Activated T-cell treated with anti-CD3 and anti-CD28 coated beads, Interleukin-2, amount 50 U/mL, for 24 hours (primary cell): ENCODE measurements at regions not wholly inside any gene's neighbourhood (a gene's known extent, or its start where the extent isn't known, plus 50 kb on each side); places are given as distances from the start of the nearest gene placed in this dataset.

Experiments used
- DNase-seq: peaks from one replicate; pipeline ENCODE4 v3.0.0-alpha.2; 2020
- H3K27ac Mint-ChIP-seq: 2 replicates; pipeline ENCODE4 v1.8.0; 2020; ENCODE audit warnings: mild to moderate bottlenecking, mixed read lengths
- H3K27me3 Mint-ChIP-seq: 2 replicates; pipeline ENCODE4 v1.8.0; 2020; ENCODE audit warnings: mixed read lengths
- H3K36me3 Mint-ChIP-seq: 2 replicates; pipeline ENCODE4 v1.8.0; 2020; ENCODE audit warnings: low read depth, mixed read lengths
- H3K4me1 Mint-ChIP-seq: 2 replicates; pipeline ENCODE4 v1.8.0; 2020; ENCODE audit warnings: low read depth, mixed read lengths
- H3K4me3 Mint-ChIP-seq: 2 replicates; pipeline ENCODE4 v1.8.0; 2020; ENCODE audit warnings: mild to moderate bottlenecking, moderate library complexity, mixed read lengths
- H3K9me3 Mint-ChIP-seq: 2 replicates; pipeline ENCODE4 v1.8.0; 2020; ENCODE audit warnings: mixed read lengths

- no peak overlapping the region for H3K27ac Mint-ChIP-seq
- H3K27me3 Mint-ChIP-seq: peaks cover 14% of the 10 kb centered on the region
- peaks cover 7% of the 10 kb centered on the region for H3K9me3 Mint-ChIP-seq
- no peak for DNase-seq
- no peak overlapping the region for H3K4me3 Mint-ChIP-seq
- H3K36me3 Mint-ChIP-seq: no peaks in the 10 kb centered on the region
- H3K4me1 Mint-ChIP-seq: no peaks in the 10 kb centered on the region
Observed at GRCh38 chr5:39869396-39869795, 444.6 kb upstream of the DAB2 start.

DNA sequence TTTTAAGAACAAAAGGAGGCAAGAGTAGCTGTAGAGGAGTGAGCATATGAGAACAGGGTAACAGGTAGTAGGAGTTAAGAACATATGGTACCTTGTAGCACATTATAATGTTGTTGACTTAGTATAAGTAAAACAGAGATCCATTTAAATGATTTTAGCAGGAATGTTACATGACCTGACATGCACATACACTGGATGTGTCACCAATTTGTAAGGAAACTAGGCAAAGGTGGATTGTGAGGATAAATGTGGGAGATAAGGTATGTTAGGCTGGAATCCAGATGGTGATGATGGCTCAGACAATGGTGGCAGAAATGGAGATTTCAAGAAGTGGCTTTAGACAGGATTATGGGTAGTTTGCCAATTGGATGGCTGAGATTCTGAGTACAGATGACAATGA lies 443.1 kb upstream of the DAB2 start:
- Mint-ChIP-seq H3K27ac (no peak overlapping the region), H3K27me3 (peaks cover 11% of the 10 kb centered on the region), H3K4me1 (no peaks in the 10 kb centered on the region), H3K4me3 (no peak overlapping the region), H3K9me3 (peaks cover 7% of the 10 kb centered on the region), H3K36me3 (no peaks in the 10 kb centered on the region)
- DNase-seq: no peak

- H3K9me3 Mint-ChIP-seq: no peaks in the 10 kb centered on the region
- H3K4me1 Mint-ChIP-seq: no peaks in the 10 kb centered on the region
- no peaks in the 10 kb centered on the region for H3K36me3 Mint-ChIP-seq
- no peak overlapping the region for H3K4me3 Mint-ChIP-seq
- DNase-seq: no peak
- H3K27ac Mint-ChIP-seq: no peak overlapping the region
- peaks cover 15% of the 10 kb centered on the region for H3K27me3 Mint-ChIP-seq
Observed at GRCh38 chr5:39863926-39864552, 439.3 kb upstream of the DAB2 start.

DNA sequence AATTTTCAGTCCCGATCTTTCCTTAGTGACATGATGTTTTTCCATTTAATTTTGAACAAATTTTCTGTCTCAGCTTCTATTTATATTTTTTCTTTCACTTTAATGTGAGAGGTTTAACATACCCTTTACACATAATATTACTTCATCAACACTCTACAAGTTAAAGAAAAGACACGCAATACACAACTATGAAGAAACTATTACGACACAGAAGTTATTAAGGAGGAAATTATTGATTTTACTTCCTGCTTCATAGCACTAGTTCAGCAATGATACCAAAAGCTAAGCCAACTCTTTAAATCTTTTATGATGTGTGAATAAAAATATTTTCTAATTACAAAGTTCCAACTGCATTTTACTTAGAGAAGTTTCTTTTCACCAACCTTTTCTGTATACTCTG lies 432.3 kb upstream of the DAB2 start:
- H3K9me3 Mint-ChIP-seq: no peaks in the 10 kb centered on the region
- H3K4me1 Mint-ChIP-seq: no peaks in the 10 kb centered on the region
- DNase-seq: no peak
- no peaks in the 10 kb centered on the region for H3K36me3 Mint-ChIP-seq
- H3K27ac Mint-ChIP-seq: no peak overlapping the region
- no peak overlapping the region for H3K4me3 Mint-ChIP-seq
- peaks cover 29% of the 10 kb centered on the region for H3K27me3 Mint-ChIP-seq

GRCh38 chr5:39854771-39855410 lies 430.1 kb upstream of the DAB2 start:
- Mint-ChIP-seq H3K4me1 (no peaks in the 10 kb centered on the region), H3K9me3 (no peaks in the 10 kb centered on the region), H3K36me3 (no peaks in the 10 kb centered on the region), H3K27ac (no peak overlapping the region), H3K27me3 (peaks cover 26% of the 10 kb centered on the region), H3K4me3 (no peak overlapping the region)
- no peak for DNase-seq

DNA sequence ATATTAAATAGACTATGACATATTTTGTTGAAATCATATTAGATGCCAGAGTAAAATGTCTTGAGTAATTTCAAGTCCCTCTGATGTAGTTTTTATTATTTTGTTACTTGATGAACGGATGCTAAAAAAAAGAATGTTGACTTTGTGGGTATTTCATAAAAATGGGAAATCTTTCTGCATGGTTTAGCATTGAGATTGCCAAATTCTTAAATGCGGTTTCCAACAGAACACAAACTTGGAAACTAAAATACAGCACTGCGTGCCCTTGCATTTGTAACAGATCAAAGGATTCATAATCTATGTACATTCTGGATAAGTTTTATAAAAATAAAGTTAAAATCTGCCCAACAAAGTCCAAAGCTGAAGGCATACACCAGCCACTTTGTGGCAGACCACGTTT lies 425.5 kb upstream of the DAB2 start:
- Mint-ChIP-seq H3K27me3 (peaks cover 36% of the 10 kb centered on the region), H3K27ac (no peak overlapping the region), H3K4me1 (no peaks in the 10 kb centered on the region), H3K36me3 (no peaks in the 10 kb centered on the region), H3K4me3 (no peak overlapping the region), H3K9me3 (no peaks in the 10 kb centered on the region)
- DNase-seq: no peak

- Mint-ChIP-seq H3K4me3 (no peak overlapping the region), H3K9me3 (no peaks in the 10 kb centered on the region), H3K27me3 (peaks cover 21% of the 10 kb centered on the region), H3K27ac (no peak overlapping the region), H3K36me3 (no peaks in the 10 kb centered on the region), H3K4me1 (no peaks in the 10 kb centered on the region)
- no peak for DNase-seq
Observed at GRCh38 chr5:39846144-39846543, 421.4 kb upstream of the DAB2 start.

DNA sequence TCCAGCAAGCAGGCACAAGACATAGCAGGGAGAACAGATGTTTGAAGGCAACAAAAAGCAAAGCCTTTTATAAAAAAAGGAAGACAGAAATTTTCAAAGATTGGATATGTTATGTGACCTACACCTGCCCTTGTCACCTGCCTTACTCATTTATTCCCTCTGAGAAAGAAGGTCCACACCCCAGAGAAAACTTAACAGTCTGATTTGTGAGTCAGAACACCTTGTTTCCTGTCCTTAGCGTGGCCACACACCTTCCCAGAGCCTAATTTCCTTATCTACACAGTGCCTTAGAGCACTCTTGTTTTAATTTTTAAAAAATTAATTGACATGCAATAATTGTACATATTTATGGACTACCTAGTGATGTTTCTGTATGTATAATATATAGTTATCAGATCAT lies 419.0 kb upstream of the DAB2 start:
- H3K36me3 Mint-ChIP-seq: no peaks in the 10 kb centered on the region
- peaks cover 5% of the 10 kb centered on the region for H3K9me3 Mint-ChIP-seq
- H3K27me3 Mint-ChIP-seq: peaks cover 14% of the 10 kb centered on the region
- no peak overlapping the region for H3K27ac Mint-ChIP-seq
- no peak overlapping the region for H3K4me3 Mint-ChIP-seq
- no peak for DNase-seq
- no peaks in the 10 kb centered on the region for H3K4me1 Mint-ChIP-seq

- Mint-ChIP-seq H3K27me3 (peaks cover 21% of the 10 kb centered on the region), H3K4me1 (no peaks in the 10 kb centered on the region), H3K9me3 (peaks cover 10% of the 10 kb centered on the region), H3K4me3 (no peak overlapping the region), H3K27ac (no peak overlapping the region), H3K36me3 (no peaks in the 10 kb centered on the region)
- no peak for DNase-seq
Observed at GRCh38 chr5:39835371-39835770, 410.6 kb upstream of the DAB2 start.

DNA sequence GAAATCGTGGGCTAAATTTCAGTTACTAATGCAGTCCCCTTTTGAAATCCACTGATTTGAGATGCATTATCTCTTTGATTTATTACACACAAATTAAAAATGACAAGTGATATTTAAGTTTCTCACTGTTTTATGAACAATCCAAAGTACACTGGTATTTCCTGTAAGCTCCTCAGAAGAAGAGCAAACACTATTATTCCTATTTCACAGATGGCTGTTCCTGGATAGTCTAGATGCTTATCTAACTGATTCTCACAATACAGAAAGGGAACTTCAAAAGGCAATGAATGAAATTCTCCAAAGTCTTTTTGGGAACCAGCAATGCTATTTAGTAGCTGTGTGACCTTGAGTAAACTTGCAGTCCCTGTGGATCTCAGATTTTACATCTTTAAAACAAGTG lies 404.7 kb upstream of the DAB2 start:
- Mint-ChIP-seq H3K4me3 (no peak overlapping the region), H3K36me3 (no peaks in the 10 kb centered on the region), H3K27ac (no peak overlapping the region), H3K27me3 (peaks cover 12% of the 10 kb centered on the region), H3K4me1 (no peaks in the 10 kb centered on the region), H3K9me3 (no peaks in the 10 kb centered on the region)
- no peak for DNase-seq

GRCh38 chr5:39826051-39826450 lies 401.3 kb upstream of the DAB2 start:
- Mint-ChIP-seq H3K4me3 (no peak overlapping the region), H3K27me3 (peaks cover under 1% of the 10 kb centered on the region), H3K4me1 (no peaks in the 10 kb centered on the region), H3K36me3 (no peaks in the 10 kb centered on the region), H3K9me3 (no peaks in the 10 kb centered on the region), H3K27ac (no peak overlapping the region)
- no peak for DNase-seq

- Mint-ChIP-seq H3K36me3 (no peaks in the 10 kb centered on the region), H3K9me3 (no peaks in the 10 kb centered on the region), H3K4me1 (no peaks in the 10 kb centered on the region), H3K27ac (no peak overlapping the region), H3K4me3 (no peak overlapping the region), H3K27me3 (no peaks in the 10 kb centered on the region)
- DNase-seq: no peak
Observed at GRCh38 chr5:39825301-39825700, 400.5 kb upstream of the DAB2 start.

- Mint-ChIP-seq H3K9me3 (no peaks in the 10 kb centered on the region), H3K27ac (no peak overlapping the region), H3K4me3 (no peak overlapping the region), H3K36me3 (no peaks in the 10 kb centered on the region), H3K4me1 (no peaks in the 10 kb centered on the region), H3K27me3 (peaks cover 11% of the 10 kb centered on the region)
- no peak for DNase-seq
Observed at GRCh38 chr5:39822020-39822419, 397.2 kb upstream of the DAB2 start.

- H3K9me3 Mint-ChIP-seq: no peaks in the 10 kb centered on the region
- no peak for DNase-seq
- no peaks in the 10 kb centered on the region for H3K4me1 Mint-ChIP-seq
- H3K4me3 Mint-ChIP-seq: no peak overlapping the region
- no peak overlapping the region for H3K27ac Mint-ChIP-seq
- no peaks in the 10 kb centered on the region for H3K36me3 Mint-ChIP-seq
- H3K27me3 Mint-ChIP-seq: peaks cover 24% of the 10 kb centered on the region
Observed at GRCh38 chr5:39816866-39817265, 392.1 kb upstream of the DAB2 start.

GRCh38 chr5:39816156-39816845 lies 391.5 kb upstream of the DAB2 start:
- Mint-ChIP-seq H3K9me3 (no peaks in the 10 kb centered on the region), H3K36me3 (no peaks in the 10 kb centered on the region), H3K4me3 (no peak overlapping the region), H3K4me1 (no peaks in the 10 kb centered on the region), H3K27ac (no peak overlapping the region), H3K27me3 (peaks cover 24% of the 10 kb centered on the region)
- no peak for DNase-seq
